ENCODE measurements at regions not wholly inside any gene's neighbourhood (a gene's known extent, or its start where the extent isn't known, plus 50 kb on each side); places are given as distances from the start of the nearest gene placed in this dataset.

- no peak for DNase-seq
- in situ Hi-C loops (cut with HindIII; ENCODE audit: low pct_ligation_motif_present, low pct_unique_long_range_greater_than_20kb, low sequenced_read_pairs), result no loop called here
Observed at GRCh38 chr19:32168606-32169005, 176.8 kb upstream of the ZNF507 start.

- in situ Hi-C loops (cut with HindIII; ENCODE audit: low pct_ligation_motif_present, low pct_unique_long_range_greater_than_20kb, low sequenced_read_pairs), result no loop called here
- no peak for DNase-seq
Observed at GRCh38 chr19:32171719-32172151, 173.7 kb upstream of the ZNF507 start.

GRCh38 chr19:32172566-32173160 lies 172.7 kb upstream of the ZNF507 start:
- in situ Hi-C loops (cut with HindIII; ENCODE audit: low pct_ligation_motif_present, low pct_unique_long_range_greater_than_20kb, low sequenced_read_pairs), result no loop called here
- no peak for DNase-seq

- DNase-seq, result no peak
- in situ Hi-C loops (cut with HindIII; ENCODE audit: low pct_ligation_motif_present, low pct_unique_long_range_greater_than_20kb, low sequenced_read_pairs), result no loop called here
Observed at GRCh38 chr19:32173836-32174235, 171.6 kb upstream of the ZNF507 start.

- in situ Hi-C loops (cut with HindIII; ENCODE audit: low pct_ligation_motif_present, low pct_unique_long_range_greater_than_20kb, low sequenced_read_pairs), result no loop called here
- no peak for DNase-seq
Observed at GRCh38 chr19:32174386-32175113, 170.9 kb upstream of the ZNF507 start.

GRCh38 chr19:32176591-32176990 lies 168.8 kb upstream of the ZNF507 start:
- in situ Hi-C loops (cut with HindIII; ENCODE audit: low pct_ligation_motif_present, low pct_unique_long_range_greater_than_20kb, low sequenced_read_pairs), result no loop called here
- no peak for DNase-seq

GRCh38 chr19:32177686-32178085 lies 167.7 kb upstream of the ZNF507 start:
- in situ Hi-C loops (cut with HindIII; ENCODE audit: low pct_ligation_motif_present, low pct_unique_long_range_greater_than_20kb, low sequenced_read_pairs), result no loop called here

GRCh38 chr19:32178401-32178800 lies 167.0 kb upstream of the ZNF507 start:
- no peak for DNase-seq
- in situ Hi-C loops (cut with HindIII; ENCODE audit: low pct_ligation_motif_present, low pct_unique_long_range_greater_than_20kb, low sequenced_read_pairs), result no loop called here

More at GRCh38 chr19:32177686-32178085, 167.7 kb upstream of the ZNF507 start:
- DNase-seq, result no peak

GRCh38 chr19:32178956-32179355 lies 166.5 kb upstream of the ZNF507 start:
- in situ Hi-C loops (cut with HindIII; ENCODE audit: low pct_ligation_motif_present, low pct_unique_long_range_greater_than_20kb, low sequenced_read_pairs), result no loop called here
- DNase-seq, result no peak

GRCh38 chr19:32181216-32181920 lies 164.0 kb upstream of the ZNF507 start:
- DNase-seq, result no peak
- in situ Hi-C loops (cut with HindIII; ENCODE audit: low pct_ligation_motif_present, low pct_unique_long_range_greater_than_20kb, low sequenced_read_pairs), result no loop called here

GRCh38 chr19:32186542-32187330 lies 158.7 kb upstream of the ZNF507 start:
- no peak for DNase-seq
- in situ Hi-C loops (cut with HindIII; ENCODE audit: low pct_ligation_motif_present, low pct_unique_long_range_greater_than_20kb, low sequenced_read_pairs), result no loop called here

- in situ Hi-C loops (cut with HindIII; ENCODE audit: low pct_ligation_motif_present, low pct_unique_long_range_greater_than_20kb, low sequenced_read_pairs), result no loop called here
- no peak for DNase-seq
Observed at GRCh38 chr19:32188921-32189320, 156.5 kb upstream of the ZNF507 start.

GRCh38 chr19:32189956-32190706 lies 155.3 kb upstream of the ZNF507 start:
- in situ Hi-C loops (cut with HindIII; ENCODE audit: low pct_ligation_motif_present, low pct_unique_long_range_greater_than_20kb, low sequenced_read_pairs), result no loop called here
- DNase-seq, result no peak

GRCh38 chr19:32191921-32192320 lies 153.5 kb upstream of the ZNF507 start:
- in situ Hi-C loops (cut with HindIII; ENCODE audit: low pct_ligation_motif_present, low pct_unique_long_range_greater_than_20kb, low sequenced_read_pairs), result no loop called here

GRCh38 chr19:32195706-32196610 lies 149.5 kb upstream of the ZNF507 start:
- in situ Hi-C loops (cut with HindIII; ENCODE audit: low pct_ligation_motif_present, low pct_unique_long_range_greater_than_20kb, low sequenced_read_pairs), result no loop called here
- DNase-seq, result no peak

More at GRCh38 chr19:32191921-32192320, 153.5 kb upstream of the ZNF507 start:
- no peak for DNase-seq

- in situ Hi-C loops (cut with HindIII; ENCODE audit: low pct_ligation_motif_present, low pct_unique_long_range_greater_than_20kb, low sequenced_read_pairs), result no loop called here
- DNase-seq, result no peak
Observed at GRCh38 chr19:32196690-32197420, 148.6 kb upstream of the ZNF507 start.
